ENCODE measurements at regions not wholly inside any gene's neighbourhood (a gene's known extent, or its start where the extent isn't known, plus 50 kb on each side); places are given as distances from the start of the nearest gene placed in this dataset.
"Not testable (repeated sequence)": the region's sequence is repeated elsewhere in the genome, so short reads cannot be mapped to it uniquely, and the experiment has no call there.

GRCh38 chr5:18379189-18379588, 744.9 kb downstream of the TAF11L14 start:
- no peak for DNase-seq

- DNase-seq: no peak
Measured at GRCh38 chr5:18380729-18381362, 746.6 kb downstream of the TAF11L14 start.

- DNase-seq: peak; percentile 21
Measured at GRCh38 chr5:18393565-18394442, 759.5 kb downstream of the TAF11L14 start.

- DNase-seq: no peak
Measured at GRCh38 chr5:18394443-18394804, 760.2 kb downstream of the TAF11L14 start.

- no peak for DNase-seq
Measured at GRCh38 chr5:18395126-18396110, 761.2 kb downstream of the TAF11L14 start.

- no peak for DNase-seq
Measured at GRCh38 chr5:18397371-18397770, 763.1 kb downstream of the TAF11L14 start.

GRCh38 chr5:18397891-18398290, 763.6 kb downstream of the TAF11L14 start:
- no peak for DNase-seq

- not testable (repeated sequence) for DNase-seq
Measured at GRCh38 chr5:18399461-18400327, 765.4 kb downstream of the TAF11L14 start.

- DNase-seq: no peak
Measured at GRCh38 chr5:18403141-18403540, 768.9 kb downstream of the TAF11L14 start.

GRCh38 chr5:18403941-18404438, 769.7 kb downstream of the TAF11L14 start:
- no peak for DNase-seq

- DNase-seq: no peak
Measured at GRCh38 chr5:18420711-18421110, 786.5 kb downstream of the TAF11L14 start.

GRCh38 chr5:18433336-18433735, 799.1 kb downstream of the TAF11L14 start:
- DNase-seq: no peak

GRCh38 chr5:18438126-18438525, 803.9 kb downstream of the TAF11L14 start:
- DNase-seq: no peak

GRCh38 chr5:18455521-18455920, 821.3 kb downstream of the TAF11L14 start:
- DNase-seq: no peak

GRCh38 chr5:18457255-18457654, 823.0 kb downstream of the TAF11L14 start:
- no peak for DNase-seq

GRCh38 chr5:18461766-18462165, 827.5 kb downstream of the TAF11L14 start:
- DNase-seq: no peak

GRCh38 chr5:18465833-18466681, 831.8 kb downstream of the TAF11L14 start:
- peak; percentile 27 for DNase-seq

- DNase-seq: no peak
Measured at GRCh38 chr5:18466731-18467130, 832.5 kb downstream of the TAF11L14 start.

GRCh38 chr5:18471791-18472190, 837.5 kb downstream of the TAF11L14 start:
- not testable (repeated sequence) for DNase-seq

GRCh38 chr5:18483451-18483850, 849.2 kb downstream of the TAF11L14 start:
- DNase-seq: no peak

GRCh38 chr5:18487928-18488480, 853.7 kb downstream of the TAF11L14 start:
- peak; percentile 96 for DNase-seq
